GM23338 (cell line): ENCODE measurements at regions not wholly inside any gene's neighbourhood (a gene's known extent, or its start where the extent isn't known, plus 50 kb on each side); places are given as distances from the start of the nearest gene placed in this dataset.

Experiments
- EZH2 ChIP-seq: fragments of 200-600 bp; sonication (generic); IDR thresholded peaks from one replicate; pipeline ENCODE4 v1.8.0; 2017; ENCODE audit warnings: antibody characterized with exemption, mild to moderate bottlenecking, low read depth; ENCODE audit not compliant: unreplicated experiment
- POLR2AphosphoS5 ChIP-seq: IDR thresholded peaks from 2 replicates; pipeline ENCODE4 v1.6.1; 2016; ENCODE audit warnings: antibody characterized with exemption, low read depth
- TF ChIP-seq, protein P1 (sequence below), 2 experiments: fragments of 200-600 bp in 1 of 2; sonication (generic) in 1 of 2; conservative IDR thresholded peaks; 2 replicates each; pipeline versions ENCODE4 v1.5.1 to v1.6.1; 2016 to 2017; ENCODE audit warnings: antibody characterized with exemption in 2 of 2, low read depth in 2 of 2, mild to moderate bottlenecking in 2 of 2, moderate library complexity in 1 of 2
- TF ChIP-seq, protein P2 (sequence below): IDR thresholded peaks from one replicate; pipeline ENCODE4 v1.6.1; 2018; ENCODE audit warnings: antibody characterized with exemption; ENCODE audit not compliant: unreplicated experiment

DNA sequence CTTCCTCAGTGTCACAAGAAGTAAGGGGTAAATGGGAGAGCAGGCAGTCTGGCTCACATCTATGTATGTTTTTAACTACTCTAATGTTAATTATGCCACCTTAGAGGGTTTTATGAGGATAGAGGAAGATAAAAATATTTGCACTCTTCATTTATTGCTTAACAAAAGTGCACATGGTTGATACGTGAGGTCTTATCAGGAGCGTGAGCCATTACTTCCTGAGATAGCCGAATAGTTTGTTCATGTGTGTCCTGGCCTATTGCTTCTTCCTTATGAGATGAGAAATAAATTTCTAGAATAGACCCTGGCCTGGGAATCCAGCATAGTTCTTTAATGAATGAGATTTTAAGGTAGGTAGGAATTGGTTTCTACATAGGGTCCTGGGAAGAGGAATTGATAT lies 471.1 kb upstream of the B3GALT2 start:
- TF ChIP-seq, protein P1, sequence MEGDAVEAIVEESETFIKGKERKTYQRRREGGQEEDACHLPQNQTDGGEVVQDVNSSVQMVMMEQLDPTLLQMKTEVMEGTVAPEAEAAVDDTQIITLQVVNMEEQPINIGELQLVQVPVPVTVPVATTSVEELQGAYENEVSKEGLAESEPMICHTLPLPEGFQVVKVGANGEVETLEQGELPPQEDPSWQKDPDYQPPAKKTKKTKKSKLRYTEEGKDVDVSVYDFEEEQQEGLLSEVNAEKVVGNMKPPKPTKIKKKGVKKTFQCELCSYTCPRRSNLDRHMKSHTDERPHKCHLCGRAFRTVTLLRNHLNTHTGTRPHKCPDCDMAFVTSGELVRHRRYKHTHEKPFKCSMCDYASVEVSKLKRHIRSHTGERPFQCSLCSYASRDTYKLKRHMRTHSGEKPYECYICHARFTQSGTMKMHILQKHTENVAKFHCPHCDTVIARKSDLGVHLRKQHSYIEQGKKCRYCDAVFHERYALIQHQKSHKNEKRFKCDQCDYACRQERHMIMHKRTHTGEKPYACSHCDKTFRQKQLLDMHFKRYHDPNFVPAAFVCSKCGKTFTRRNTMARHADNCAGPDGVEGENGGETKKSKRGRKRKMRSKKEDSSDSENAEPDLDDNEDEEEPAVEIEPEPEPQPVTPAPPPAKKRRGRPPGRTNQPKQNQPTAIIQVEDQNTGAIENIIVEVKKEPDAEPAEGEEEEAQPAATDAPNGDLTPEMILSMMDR (conservative IDR thresholded peaks at IDR 0.05; ENCODE audit: low read depth in 2 of 2): no peak
- TF ChIP-seq POLR2AphosphoS5: no peak
- TF ChIP-seq EZH2: no peak
- TF ChIP-seq, protein P2, sequence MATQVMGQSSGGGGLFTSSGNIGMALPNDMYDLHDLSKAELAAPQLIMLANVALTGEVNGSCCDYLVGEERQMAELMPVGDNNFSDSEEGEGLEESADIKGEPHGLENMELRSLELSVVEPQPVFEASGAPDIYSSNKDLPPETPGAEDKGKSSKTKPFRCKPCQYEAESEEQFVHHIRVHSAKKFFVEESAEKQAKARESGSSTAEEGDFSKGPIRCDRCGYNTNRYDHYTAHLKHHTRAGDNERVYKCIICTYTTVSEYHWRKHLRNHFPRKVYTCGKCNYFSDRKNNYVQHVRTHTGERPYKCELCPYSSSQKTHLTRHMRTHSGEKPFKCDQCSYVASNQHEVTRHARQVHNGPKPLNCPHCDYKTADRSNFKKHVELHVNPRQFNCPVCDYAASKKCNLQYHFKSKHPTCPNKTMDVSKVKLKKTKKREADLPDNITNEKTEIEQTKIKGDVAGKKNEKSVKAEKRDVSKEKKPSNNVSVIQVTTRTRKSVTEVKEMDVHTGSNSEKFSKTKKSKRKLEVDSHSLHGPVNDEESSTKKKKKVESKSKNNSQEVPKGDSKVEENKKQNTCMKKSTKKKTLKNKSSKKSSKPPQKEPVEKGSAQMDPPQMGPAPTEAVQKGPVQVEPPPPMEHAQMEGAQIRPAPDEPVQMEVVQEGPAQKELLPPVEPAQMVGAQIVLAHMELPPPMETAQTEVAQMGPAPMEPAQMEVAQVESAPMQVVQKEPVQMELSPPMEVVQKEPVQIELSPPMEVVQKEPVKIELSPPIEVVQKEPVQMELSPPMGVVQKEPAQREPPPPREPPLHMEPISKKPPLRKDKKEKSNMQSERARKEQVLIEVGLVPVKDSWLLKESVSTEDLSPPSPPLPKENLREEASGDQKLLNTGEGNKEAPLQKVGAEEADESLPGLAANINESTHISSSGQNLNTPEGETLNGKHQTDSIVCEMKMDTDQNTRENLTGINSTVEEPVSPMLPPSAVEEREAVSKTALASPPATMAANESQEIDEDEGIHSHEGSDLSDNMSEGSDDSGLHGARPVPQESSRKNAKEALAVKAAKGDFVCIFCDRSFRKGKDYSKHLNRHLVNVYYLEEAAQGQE: no peak
